ENCODE measurements at regions not wholly inside any gene's neighbourhood (a gene's known extent, or its start where the extent isn't known, plus 50 kb on each side); places are given as distances from the start of the nearest gene placed in this dataset.

DNA sequence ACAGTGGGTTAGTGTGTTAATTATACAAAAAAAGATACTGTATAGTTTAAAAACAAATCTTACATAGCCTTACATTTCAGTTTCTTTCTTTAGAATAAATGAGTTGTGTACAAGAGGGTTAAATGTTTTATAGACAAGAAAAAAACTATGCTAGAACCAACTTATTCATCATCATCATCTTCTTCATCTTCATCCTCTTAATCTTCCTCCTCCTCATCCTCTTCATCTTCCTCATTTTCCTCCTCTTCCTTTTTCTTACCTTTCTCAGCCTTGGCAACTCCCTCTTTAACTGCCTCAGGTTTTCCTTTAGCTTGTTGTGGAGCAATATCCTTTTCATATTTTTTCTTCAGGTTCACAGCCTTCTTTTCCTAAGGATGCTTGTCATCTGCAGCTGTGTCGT, 53.7 kb downstream of the RPS12 start:
- TF ChIP-seq, protein P1, sequence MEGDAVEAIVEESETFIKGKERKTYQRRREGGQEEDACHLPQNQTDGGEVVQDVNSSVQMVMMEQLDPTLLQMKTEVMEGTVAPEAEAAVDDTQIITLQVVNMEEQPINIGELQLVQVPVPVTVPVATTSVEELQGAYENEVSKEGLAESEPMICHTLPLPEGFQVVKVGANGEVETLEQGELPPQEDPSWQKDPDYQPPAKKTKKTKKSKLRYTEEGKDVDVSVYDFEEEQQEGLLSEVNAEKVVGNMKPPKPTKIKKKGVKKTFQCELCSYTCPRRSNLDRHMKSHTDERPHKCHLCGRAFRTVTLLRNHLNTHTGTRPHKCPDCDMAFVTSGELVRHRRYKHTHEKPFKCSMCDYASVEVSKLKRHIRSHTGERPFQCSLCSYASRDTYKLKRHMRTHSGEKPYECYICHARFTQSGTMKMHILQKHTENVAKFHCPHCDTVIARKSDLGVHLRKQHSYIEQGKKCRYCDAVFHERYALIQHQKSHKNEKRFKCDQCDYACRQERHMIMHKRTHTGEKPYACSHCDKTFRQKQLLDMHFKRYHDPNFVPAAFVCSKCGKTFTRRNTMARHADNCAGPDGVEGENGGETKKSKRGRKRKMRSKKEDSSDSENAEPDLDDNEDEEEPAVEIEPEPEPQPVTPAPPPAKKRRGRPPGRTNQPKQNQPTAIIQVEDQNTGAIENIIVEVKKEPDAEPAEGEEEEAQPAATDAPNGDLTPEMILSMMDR (conservative IDR thresholded peaks at IDR 0.05; ENCODE audit: low read depth, low read length): no peak
- TF ChIP-seq EZH2phosphoT487 (IDR thresholded peaks at IDR 0.05; ENCODE audit: borderline replicate concordance, low read length) (no peak), EZH2 (IDR thresholded peaks at IDR 0.05; ENCODE audit: low read length, unreplicated experiment) (no peak)
